Coronary artery (tissue), 2 donors: ENCODE measurements at regions not wholly inside any gene's neighbourhood (a gene's known extent, or its start where the extent isn't known, plus 50 kb on each side); places are given as distances from the start of the nearest gene placed in this dataset.

ENCODE experiments used
- DNase-seq: peaks from one replicate; pipeline ENCODE4 v3.0.0-alpha.2; 2017; ENCODE audit warnings: low spot score
- H3K27ac ChIP-seq, 2 donors: fragments of 200-600 bp; sonication (generic); one replicate each; pipeline ENCODE4 v1.5.1; 2016 to 2019
- H3K4me3 ChIP-seq: fragments of 200-600 bp; sonication (generic); 2 replicates; pipeline ENCODE4 v1.5.1; 2016; ENCODE audit warnings: mild to moderate bottlenecking, moderate library complexity
- CTCF ChIP-seq: fragments of 200-600 bp; sonication (generic); IDR thresholded peaks from one replicate; pipeline ENCODE4 v1.5.1; 2019; ENCODE audit warnings: antibody characterized with exemption

- no peak overlapping the region for H3K27ac ChIP-seq
- H3K4me3 ChIP-seq, result no peak overlapping the region
- DNase-seq, result no peak
- TF ChIP-seq CTCF, result no peak
Observed at GRCh38 chr9:20188616-20189369, 400.0 kb upstream of the SLC24A2 start.

GRCh38 chr9:20187318-20187717 is 398.5 kb upstream of the SLC24A2 start:
- no peak for DNase-seq
- H3K4me3 ChIP-seq, result no peak overlapping the region
- no peak overlapping the region for H3K27ac ChIP-seq
- TF ChIP-seq CTCF, result no peak

GRCh38 chr9:20186823-20187222 is 398.0 kb upstream of the SLC24A2 start:
- Histone ChIP-seq H3K4me3 (no peak overlapping the region), H3K27ac (no peak overlapping the region)
- DNase-seq, result no peak
- no peak for TF ChIP-seq CTCF

GRCh38 chr9:20186231-20186630 is 397.4 kb upstream of the SLC24A2 start:
- H3K4me3 ChIP-seq, result no peak overlapping the region
- H3K27ac ChIP-seq, result no peak overlapping the region
- no peak for DNase-seq
- TF ChIP-seq CTCF, result no peak

- H3K27ac ChIP-seq, result no peak overlapping the region
- DNase-seq, result no peak
- TF ChIP-seq CTCF, result no peak
- no peak overlapping the region for H3K4me3 ChIP-seq
Observed at GRCh38 chr9:20184541-20184940, 395.7 kb upstream of the SLC24A2 start.

- Histone ChIP-seq H3K27ac (no peak overlapping the region), H3K4me3 (no peak overlapping the region)
- no peak for TF ChIP-seq CTCF
- DNase-seq, result no peak
Observed at GRCh38 chr9:20178679-20179078, 389.8 kb upstream of the SLC24A2 start.

GRCh38 chr9:20178197-20178596 is 389.4 kb upstream of the SLC24A2 start:
- no peak for TF ChIP-seq CTCF
- Histone ChIP-seq H3K4me3 (no peak overlapping the region), H3K27ac (no peak overlapping the region)
- DNase-seq, result no peak
